ENCODE measurements at regions not wholly inside any gene's neighbourhood (a gene's known extent, or its start where the extent isn't known, plus 50 kb on each side); places are given as distances from the start of the nearest gene placed in this dataset.
A peak's percentile ranks its signal among the peaks of the same experiment; 100 is the strongest.

- DNase-seq = no peak
These were observed 182.8 kb downstream of the RBM43 start for GRCh38 chr2:151078889-151079288.

- no peak for DNase-seq
These were observed 189.8 kb downstream of the RBM43 start for GRCh38 chr2:151071906-151072305.

GRCh38 chr2:151071382-151071781, 190.3 kb downstream of the RBM43 start:
- DNase-seq = no peak

GRCh38 chr2:151070253-151070652, 191.4 kb downstream of the RBM43 start:
- DNase-seq = no peak

GRCh38 chr2:151067658-151068369, 193.8 kb downstream of the RBM43 start:
- no peak for DNase-seq

- DNase-seq = no peak
These were observed 198.4 kb downstream of the RBM43 start for GRCh38 chr2:151063271-151063670.

- no peak for DNase-seq
These were observed 201.4 kb downstream of the RBM43 start for GRCh38 chr2:151060287-151060686.

GRCh38 chr2:151056870-151057269, 204.8 kb downstream of the RBM43 start:
- no peak for DNase-seq

GRCh38 chr2:151053661-151053990, 208.0 kb downstream of the RBM43 start:
- no peak for DNase-seq

- DNase-seq = no peak
These were observed 208.6 kb downstream of the RBM43 start for GRCh38 chr2:151052850-151053660.

- DNase-seq = peak in 1 of 2 donors; percentile 43
These were observed 210.0 kb downstream of the RBM43 start for GRCh38 chr2:151051574-151052220.

GRCh38 chr2:151049746-151050145, 211.9 kb downstream of the RBM43 start:
- no peak for DNase-seq

- DNase-seq = no peak
These were observed 213.2 kb downstream of the RBM43 start for GRCh38 chr2:151048331-151049054.

- DNase-seq = no peak
These were observed 218.2 kb downstream of the RBM43 start for GRCh38 chr2:151043484-151043883.

- no peak for DNase-seq
These were observed 218.7 kb downstream of the RBM43 start for GRCh38 chr2:151042964-151043363.

- no peak for DNase-seq
These were observed 221.6 kb downstream of the RBM43 start for GRCh38 chr2:151040039-151040438.

- DNase-seq = no peak
These were observed 223.1 kb downstream of the RBM43 start for GRCh38 chr2:151038516-151038915.

GRCh38 chr2:151037434-151037833, 224.2 kb downstream of the RBM43 start:
- no peak for DNase-seq

- no peak for DNase-seq
These were observed 228.1 kb downstream of the RBM43 start for GRCh38 chr2:151033271-151034248.

GRCh38 chr2:151032741-151033191, 228.9 kb downstream of the RBM43 start:
- DNase-seq = no peak

- DNase-seq = no peak
These were observed 230.9 kb downstream of the RBM43 start for GRCh38 chr2:151030663-151031230.
